Breast epithelium (tissue), 4 donors: ENCODE measurements at regions not wholly inside any gene's neighbourhood (a gene's known extent, or its start where the extent isn't known, plus 50 kb on each side); places are given as distances from the start of the nearest gene placed in this dataset.

Source experiments
- DNase-seq, 2 donors: peaks; one replicate each; pipeline ENCODE4 v3.0.0-alpha.2; 2019; ENCODE audit warnings: low spot score in 2 of 2
- H3K27ac ChIP-seq, 2 donors: fragments of 200-600 bp; sonication (generic) in 1 of 2; one replicate each; pipeline ENCODE4 v1.5.1; 2016 to 2019; ENCODE audit warnings: mild to moderate bottlenecking in 1 of 2
- H3K27me3 ChIP-seq, 2 donors: fragments of 200-600 bp; sonication (generic) in 1 of 2; one replicate each; pipeline versions ENCODE4 v1.5.1 to v1.6.0; 2017 to 2019; ENCODE audit warnings: control low read depth in 1 of 2, mild to moderate bottlenecking in 1 of 2
- H3K36me3 ChIP-seq: fragments of 200-600 bp; one replicate; pipeline ENCODE4 v1.5.1; 2019
- H3K4me1 ChIP-seq, 2 donors: fragments of 200-600 bp; sonication (generic); one replicate each; pipeline ENCODE4 v1.5.1; 2016 to 2019; ENCODE audit warnings: control low read depth in 1 of 2
- H3K4me3 ChIP-seq, 3 donors: fragments of 200-600 bp; sonication (generic); 1 replicate in 2 of 3; 2 replicates in 1 of 3; pipeline ENCODE4 v1.5.1; 2016 to 2019; ENCODE audit warnings: mild to moderate bottlenecking in 3 of 3, moderate library complexity in 2 of 3
- H3K9me3 ChIP-seq, 2 donors: fragments of 200-600 bp; sonication (generic) in 1 of 2; one replicate each; pipeline ENCODE4 v1.5.1; 2016 to 2019; ENCODE audit warnings: control low read depth in 1 of 2
- POLR2A ChIP-seq: fragments of 450-650 bp; IDR thresholded peaks from one replicate; pipeline ENCODE4 v1.6.1; 2016; ENCODE audit warnings: antibody characterized with exemption, mild to moderate bottlenecking, moderate library complexity
- POLR2AphosphoS5 ChIP-seq, 3 donors: sonication (generic); formaldehyde crosslinking; IDR thresholded peaks; one replicate each; pipeline ENCODE4 v1.6.1; 2017; ENCODE audit warnings: antibody characterized with exemption in 3 of 3
- intact Hi-C: fragments of 100-400 bp; cut with DNase I; formaldehyde crosslinking; loops from one replicate; pipeline ENCODE4 v1.15.1; 2023; ENCODE audit warnings: low total_unique reads
- TF ChIP-seq, protein P1 (sequence below), 3 donors: fragments of 450-650 bp; IDR thresholded peaks; one replicate each; pipeline ENCODE4 v1.5.1; 2016 to 2017; ENCODE audit warnings: antibody characterized with exemption in 3 of 3, mild to moderate bottlenecking in 3 of 3, moderate library complexity in 3 of 3

DNA sequence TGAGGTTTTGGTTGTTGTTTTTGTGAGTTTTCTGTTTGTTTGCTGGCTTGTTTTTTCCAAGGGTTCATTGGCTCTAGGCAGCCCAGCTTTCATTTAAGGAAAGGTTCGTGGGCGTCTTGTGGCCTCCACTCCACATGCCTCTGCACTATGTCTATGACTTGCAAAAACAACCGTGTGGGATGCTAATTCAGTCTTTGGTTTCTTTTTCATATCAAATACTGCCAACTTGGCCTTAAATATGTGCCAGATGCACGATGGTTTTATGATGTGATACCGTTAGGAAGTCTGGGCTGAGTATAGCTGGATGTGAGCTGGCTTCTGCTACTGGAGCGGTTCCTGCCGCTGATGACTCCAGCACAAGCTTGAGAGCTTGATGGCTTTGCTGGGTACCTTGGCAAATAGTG is 96.3 kb downstream of the BMP2 start:
- Histone ChIP-seq H3K4me3 (no peak overlapping the region), H3K27ac (no peak overlapping the region), H3K36me3 (no peaks in the 10 kb centered on the region), H3K4me1 (no peaks in the 10 kb centered on the region), H3K9me3 (no peaks in the 10 kb centered on the region), H3K27me3 (no peaks in the 10 kb centered on the region)
- TF ChIP-seq, protein P1, sequence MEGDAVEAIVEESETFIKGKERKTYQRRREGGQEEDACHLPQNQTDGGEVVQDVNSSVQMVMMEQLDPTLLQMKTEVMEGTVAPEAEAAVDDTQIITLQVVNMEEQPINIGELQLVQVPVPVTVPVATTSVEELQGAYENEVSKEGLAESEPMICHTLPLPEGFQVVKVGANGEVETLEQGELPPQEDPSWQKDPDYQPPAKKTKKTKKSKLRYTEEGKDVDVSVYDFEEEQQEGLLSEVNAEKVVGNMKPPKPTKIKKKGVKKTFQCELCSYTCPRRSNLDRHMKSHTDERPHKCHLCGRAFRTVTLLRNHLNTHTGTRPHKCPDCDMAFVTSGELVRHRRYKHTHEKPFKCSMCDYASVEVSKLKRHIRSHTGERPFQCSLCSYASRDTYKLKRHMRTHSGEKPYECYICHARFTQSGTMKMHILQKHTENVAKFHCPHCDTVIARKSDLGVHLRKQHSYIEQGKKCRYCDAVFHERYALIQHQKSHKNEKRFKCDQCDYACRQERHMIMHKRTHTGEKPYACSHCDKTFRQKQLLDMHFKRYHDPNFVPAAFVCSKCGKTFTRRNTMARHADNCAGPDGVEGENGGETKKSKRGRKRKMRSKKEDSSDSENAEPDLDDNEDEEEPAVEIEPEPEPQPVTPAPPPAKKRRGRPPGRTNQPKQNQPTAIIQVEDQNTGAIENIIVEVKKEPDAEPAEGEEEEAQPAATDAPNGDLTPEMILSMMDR (IDR thresholded peaks at IDR 0.05): no peak
- TF ChIP-seq POLR2AphosphoS5 (IDR thresholded peaks at IDR 0.05): no peak
- no peak for TF ChIP-seq POLR2A
- intact Hi-C loops: no loop called here
- no peak for DNase-seq

DNA sequence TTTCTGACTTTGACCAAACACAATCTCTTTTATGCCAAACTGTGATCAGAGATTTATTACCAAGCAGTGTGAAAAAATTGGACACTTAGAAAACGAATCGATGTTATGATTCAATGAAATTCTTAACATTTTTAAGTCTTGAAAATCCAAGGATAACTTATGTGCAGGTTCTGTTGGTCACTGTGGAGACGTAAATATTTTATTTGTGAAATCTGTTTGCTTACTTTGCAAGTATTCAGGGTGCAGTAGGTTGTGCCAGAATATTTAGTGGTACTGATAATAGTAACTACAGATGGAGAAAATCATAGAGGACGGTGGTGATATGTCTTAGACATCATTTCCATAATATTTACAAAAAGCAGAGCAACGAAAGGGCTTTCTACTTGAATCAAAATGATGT is 97.3 kb downstream of the BMP2 start:
- DNase-seq: no peak
- Histone ChIP-seq H3K27ac (no peak overlapping the region), H3K4me3 (no peak overlapping the region), H3K36me3 (no peaks in the 10 kb centered on the region), H3K4me1 (peaks cover 0 to 3% of the 10 kb centered on the region in 2 donors), H3K27me3 (no peaks in the 10 kb centered on the region), H3K9me3 (no peaks in the 10 kb centered on the region)
- intact Hi-C loops: no loop called here
- TF ChIP-seq POLR2AphosphoS5 (IDR thresholded peaks at IDR 0.05) (no peak), POLR2A (no peak)
- TF ChIP-seq, protein P1 (IDR thresholded peaks at IDR 0.05): no peak

DNA sequence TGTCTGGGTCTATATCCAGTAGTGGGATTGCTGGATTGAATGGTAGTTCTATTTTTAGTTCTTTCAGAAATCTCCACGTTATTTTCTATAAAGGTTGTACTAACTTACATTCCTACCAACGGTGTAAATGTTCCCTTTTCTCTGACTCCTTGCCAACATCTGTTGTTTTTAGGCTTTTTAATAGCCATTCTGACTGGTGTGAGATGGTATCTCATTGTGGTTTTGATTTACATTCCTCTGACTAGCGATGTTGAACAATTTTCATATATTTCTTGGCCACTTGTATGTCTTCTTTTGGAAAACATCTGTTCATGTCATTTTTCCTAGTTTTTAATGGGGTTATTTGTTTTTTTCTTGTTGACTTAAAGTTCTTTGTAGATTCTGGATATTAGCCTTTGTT is 99.3 kb downstream of the BMP2 start:
- Histone ChIP-seq H3K36me3 (no peaks in the 10 kb centered on the region), H3K27me3 (peaks cover 0 to 6% of the 10 kb centered on the region in 2 donors), H3K4me3 (no peak overlapping the region), H3K9me3 (no peaks in the 10 kb centered on the region), H3K4me1 (peaks cover 0 to 3% of the 10 kb centered on the region in 2 donors), H3K27ac (no peak overlapping the region)
- TF ChIP-seq, protein P1 (IDR thresholded peaks at IDR 0.05): no peak
- TF ChIP-seq POLR2A (no peak), POLR2AphosphoS5 (IDR thresholded peaks at IDR 0.05) (no peak)
- intact Hi-C loops: no loop called here
- DNase-seq: no peak

DNA sequence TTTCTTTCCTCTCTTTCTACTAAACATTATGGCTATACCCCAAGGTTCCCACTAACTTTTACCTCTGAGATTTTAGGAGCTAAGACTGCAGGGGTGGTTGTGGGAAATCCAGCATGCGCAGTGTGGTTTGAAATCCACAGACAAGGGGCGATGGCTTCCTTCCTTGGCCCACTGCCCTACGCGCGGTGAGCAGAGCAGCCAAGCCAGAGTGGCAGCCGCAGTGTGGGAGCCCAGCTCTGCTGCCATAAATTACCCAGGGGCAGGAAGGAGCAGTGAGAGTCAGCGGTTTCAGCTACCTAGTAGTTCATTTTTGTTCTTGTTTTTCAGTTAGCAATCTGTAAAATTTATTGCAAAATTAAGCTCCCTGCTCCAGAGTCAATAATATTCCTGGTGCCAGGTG is 101.4 kb downstream of the BMP2 start:
- Histone ChIP-seq H3K4me3 (no peak overlapping the region), H3K4me1 (peaks cover 0 to 3% of the 10 kb centered on the region in 2 donors), H3K27ac (no peak overlapping the region), H3K27me3 (peaks cover 0 to 6% of the 10 kb centered on the region in 2 donors), H3K9me3 (no peaks in the 10 kb centered on the region), H3K36me3 (no peaks in the 10 kb centered on the region)
- TF ChIP-seq, protein P1 (IDR thresholded peaks at IDR 0.05): no peak
- TF ChIP-seq POLR2A: no peak
- no peak for TF ChIP-seq POLR2AphosphoS5 (IDR thresholded peaks at IDR 0.05)
- no peak for DNase-seq
- intact Hi-C loops: no loop called here

DNA sequence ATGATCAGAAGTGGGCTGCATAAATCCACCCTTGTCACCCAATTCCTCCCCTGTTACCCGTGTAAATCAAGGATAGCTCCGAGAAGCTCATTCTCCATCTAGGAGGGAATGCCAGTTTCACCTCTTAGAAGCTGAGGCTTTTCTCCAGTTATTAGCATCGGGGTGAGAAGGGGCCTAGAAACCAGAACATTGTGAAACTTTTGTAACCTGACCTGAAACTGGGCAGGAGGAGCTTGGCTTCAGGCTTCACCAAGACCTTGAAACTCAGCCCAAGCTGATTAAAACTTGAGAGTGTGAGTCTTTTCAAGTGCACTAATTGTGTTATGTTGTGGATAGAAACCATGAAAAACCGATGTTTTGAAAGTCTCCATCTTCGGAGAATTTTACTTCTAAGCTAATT is 103.1 kb downstream of the BMP2 start:
- Histone ChIP-seq H3K4me3 (no peak overlapping the region), H3K9me3 (no peaks in the 10 kb centered on the region), H3K4me1 (peaks cover 0 to 3% of the 10 kb centered on the region in 2 donors), H3K27me3 (peaks cover 0 to 6% of the 10 kb centered on the region in 2 donors), H3K36me3 (no peaks in the 10 kb centered on the region), H3K27ac (no peak overlapping the region)
- intact Hi-C loops: no loop called here
- no peak for DNase-seq
- no peak for TF ChIP-seq POLR2A
- no peak for TF ChIP-seq POLR2AphosphoS5 (IDR thresholded peaks at IDR 0.05)
- TF ChIP-seq, protein P1 (IDR thresholded peaks at IDR 0.05): no peak
